Adrenal gland (tissue), 9 donors: ENCODE measurements at regions not wholly inside any gene's neighbourhood (a gene's known extent, or its start where the extent isn't known, plus 50 kb on each side); places are given as distances from the start of the nearest gene placed in this dataset.
"Not testable (repeated sequence)": the region's sequence is repeated elsewhere in the genome, so short reads cannot be mapped to it uniquely, and the experiment has no call there.

ENCODE experiments used
- DNase-seq, 7 donors: peaks; one replicate each; pipeline ENCODE4 v3.0.0-alpha.2; 2019 to 2020
- H3K27ac ChIP-seq, 5 donors: fragments of 200-600 bp; sonication (generic) in 4 of 5; 1 replicate in 3 of 5; 2 replicates in 2 of 5; pipeline versions ENCODE4 v1.5.1 to v1.8.0; 2016 to 2020; ENCODE audit warnings: mild to moderate bottlenecking in 1 of 5
- H3K27me3 ChIP-seq: fragments of 200-600 bp; 2 replicates; pipeline ENCODE4 v1.8.0; 2021
- H3K36me3 ChIP-seq, 2 donors: fragments of 200-600 bp; replicated peaks in 1 of 2; 1 replicate in 1 of 2; 2 replicates in 1 of 2; pipeline versions ENCODE4 v1.5.1 to v1.8.0; 2018 to 2022
- H3K4me1 ChIP-seq, 2 donors: fragments of 200-600 bp; replicated peaks in 1 of 2; 1 replicate in 1 of 2; 2 replicates in 1 of 2; pipeline versions ENCODE4 v1.5.1 to v1.8.0; 2018 to 2021
- H3K4me3 ChIP-seq, 4 donors: fragments of 200-600 bp; sonication (generic) in 3 of 4; one replicate each; pipeline ENCODE4 v1.5.1; 2016 to 2018
- H3K9me3 ChIP-seq, 3 donors: fragments of 200-600 bp; sonication (generic) in 1 of 3; replicated peaks in 1 of 3; 1 replicate in 2 of 3; 2 replicates in 1 of 3; pipeline versions ENCODE4 v1.5.1 to v1.8.0; 2016 to 2021
- POLR2A ChIP-seq, 2 donors: fragments of 450-650 bp; IDR thresholded peaks; one replicate each; pipeline ENCODE4 v1.6.1; 2017; ENCODE audit warnings: antibody characterized with exemption in 2 of 2, mild to moderate bottlenecking in 2 of 2, moderate library complexity in 1 of 2
- WGBS, 4 donors: extraction: QIAGEN DNeasy Blood & Tissue Kit in 2 of 4; methylation state at CpG; one replicate each; pipeline versions ENCODE4 v1.1.5 to v1.1.7; 2013 to 2017; 5-methylcytosine and 5-hydroxymethylcytosine counted together
- intact Hi-C, 2 donors: fragments of 100-400 bp; cut with DNase I; formaldehyde crosslinking; loops; one replicate each; pipeline versions ENCODE4 v1.14.1 to v1.15.0; 2022 to 2023
- TF ChIP-seq, protein P1 (sequence below), 6 experiments: fragments of 450-650 bp in 4 of 6; fragments of 200-600 bp in 2 of 6; sonication (generic) in 1 of 6; IDR thresholded peaks; 1 replicate in 5 of 6; 2 replicates in 1 of 6; pipeline versions ENCODE4 v1.5.1 to v1.8.0; 2016 to 2021; ENCODE audit warnings: antibody characterized with exemption in 6 of 6, mild to moderate bottlenecking in 2 of 6, moderate library complexity in 1 of 6
- donor health status: healthy with polysubstance abuse.
- donor health status: Bipolar disorder and iron deficiency.
- donor health status: DM: yes; HTN: yes; CAD: no.
- donor health status: DM: no; HTN: no; CAD: no.
- donor health status: DM: no; HTN: no; CAD: no.

DNA sequence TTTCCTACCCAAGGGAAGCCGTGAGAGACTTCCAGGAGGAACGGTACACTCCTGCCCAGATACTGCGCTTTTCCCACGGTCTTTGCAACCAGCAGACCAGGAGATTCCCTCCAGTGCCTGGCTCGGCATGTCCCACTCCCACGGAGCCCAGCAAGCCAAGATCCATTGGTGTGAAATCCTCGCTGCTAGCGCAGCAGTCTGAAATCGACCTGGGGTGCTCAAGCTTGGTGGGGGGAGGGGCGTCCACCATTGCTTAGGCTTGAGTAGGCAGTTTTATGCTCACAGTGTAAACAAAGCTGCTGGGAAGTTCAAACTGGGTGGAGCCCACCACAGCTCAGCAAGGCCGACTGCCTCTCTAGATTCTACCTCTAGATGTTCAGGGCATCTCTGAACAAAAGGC, 284.8 kb upstream of the FGF13 start:
- 72 to 96% (median 84%) methylated on average over 4 to 11 of the region's 11 CpGs for WGBS, 4 donors
- TF ChIP-seq POLR2A (IDR thresholded peaks at IDR 0.05): no peak
- TF ChIP-seq, protein P1, sequence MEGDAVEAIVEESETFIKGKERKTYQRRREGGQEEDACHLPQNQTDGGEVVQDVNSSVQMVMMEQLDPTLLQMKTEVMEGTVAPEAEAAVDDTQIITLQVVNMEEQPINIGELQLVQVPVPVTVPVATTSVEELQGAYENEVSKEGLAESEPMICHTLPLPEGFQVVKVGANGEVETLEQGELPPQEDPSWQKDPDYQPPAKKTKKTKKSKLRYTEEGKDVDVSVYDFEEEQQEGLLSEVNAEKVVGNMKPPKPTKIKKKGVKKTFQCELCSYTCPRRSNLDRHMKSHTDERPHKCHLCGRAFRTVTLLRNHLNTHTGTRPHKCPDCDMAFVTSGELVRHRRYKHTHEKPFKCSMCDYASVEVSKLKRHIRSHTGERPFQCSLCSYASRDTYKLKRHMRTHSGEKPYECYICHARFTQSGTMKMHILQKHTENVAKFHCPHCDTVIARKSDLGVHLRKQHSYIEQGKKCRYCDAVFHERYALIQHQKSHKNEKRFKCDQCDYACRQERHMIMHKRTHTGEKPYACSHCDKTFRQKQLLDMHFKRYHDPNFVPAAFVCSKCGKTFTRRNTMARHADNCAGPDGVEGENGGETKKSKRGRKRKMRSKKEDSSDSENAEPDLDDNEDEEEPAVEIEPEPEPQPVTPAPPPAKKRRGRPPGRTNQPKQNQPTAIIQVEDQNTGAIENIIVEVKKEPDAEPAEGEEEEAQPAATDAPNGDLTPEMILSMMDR (IDR thresholded peaks at IDR 0.05): no peak
- no peak for DNase-seq
- Histone ChIP-seq H3K27ac (no peak overlapping the region), H3K4me1 (no peaks in the 10 kb centered on the region), H3K27me3 (no peaks in the 10 kb centered on the region), H3K9me3 (no peaks in the 10 kb centered on the region), H3K36me3 (no peaks in the 10 kb centered on the region), H3K4me3 (no peak overlapping the region)
- intact Hi-C loops: no loop called here

GRCh38 chrX:138995458-138995857, 283.9 kb upstream of the FGF13 start:
- H3K9me3 ChIP-seq: no peaks in the 10 kb centered on the region
- no peak for DNase-seq
- H3K36me3 ChIP-seq: no peaks in the 10 kb centered on the region
- no peak overlapping the region for H3K4me3 ChIP-seq
- intact Hi-C loops: no loop called here
- WGBS, 4 donors: 49 to 80% (median 76%) methylated on average over 2 of the region's 2 CpGs
- H3K27ac ChIP-seq: no peak overlapping the region
- H3K4me1 ChIP-seq: no peaks in the 10 kb centered on the region
- no peaks in the 10 kb centered on the region for H3K27me3 ChIP-seq
- TF ChIP-seq, protein P1 (IDR thresholded peaks at IDR 0.05): no peak
- TF ChIP-seq POLR2A (IDR thresholded peaks at IDR 0.05): no peak

DNA sequence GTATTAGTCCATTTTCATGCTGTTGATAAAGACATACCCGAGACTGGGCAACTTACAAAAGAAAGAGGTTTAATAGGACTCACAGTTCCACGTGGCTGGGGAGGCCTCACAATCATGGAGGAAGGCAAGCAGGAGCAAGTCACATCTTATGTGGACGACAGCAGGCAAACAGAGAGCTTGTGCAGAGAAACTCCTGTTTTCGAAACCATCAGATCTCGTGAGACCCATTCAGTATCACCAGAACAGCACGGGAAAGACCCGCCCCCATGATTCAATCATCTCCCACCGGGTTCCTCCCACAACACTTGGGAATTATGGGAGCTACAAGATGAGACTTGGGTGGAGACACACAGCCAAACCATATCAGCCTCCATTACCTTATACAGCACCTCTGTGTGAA, 278.9 kb upstream of the FGF13 start:
- WGBS, 4 donors: 59 to 86% (median 72%) methylated on average over 4 to 8 of the region's 8 CpGs
- H3K27ac ChIP-seq, H3K36me3 ChIP-seq, H3K27me3 ChIP-seq, intact Hi-C loops, H3K4me1 ChIP-seq, H3K4me3 ChIP-seq, H3K9me3 ChIP-seq, DNase-seq: not testable (repeated sequence)

DNA sequence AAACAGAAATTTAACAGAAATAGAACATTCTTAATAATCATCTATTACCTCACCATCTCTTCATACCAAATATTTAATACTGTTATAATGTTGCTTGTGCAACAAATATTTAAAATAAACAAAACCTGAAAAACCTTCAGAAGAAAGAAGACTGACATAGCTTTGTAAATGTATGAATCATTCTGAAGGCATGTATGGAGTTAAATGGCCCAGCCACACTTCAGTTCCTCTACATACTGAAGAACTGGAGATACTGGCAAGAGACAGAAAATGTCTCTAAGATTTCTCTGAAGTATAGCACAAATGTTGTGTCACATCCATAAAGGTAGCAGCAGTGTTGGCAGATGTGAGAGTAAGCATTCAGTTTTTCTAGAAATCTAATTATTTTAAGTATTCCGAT, 275.3 kb upstream of the FGF13 start:
- Histone ChIP-seq H3K27me3 (no peaks in the 10 kb centered on the region), H3K4me1 (no peaks in the 10 kb centered on the region), H3K9me3 (no peaks in the 10 kb centered on the region), H3K4me3 (no peak overlapping the region), H3K36me3 (no peaks in the 10 kb centered on the region), H3K27ac (no peak overlapping the region)
- 68 to 100% (median 86%) methylated on average over 1 of the region's 1 CpG for WGBS, 4 donors
- TF ChIP-seq, protein P1 (IDR thresholded peaks at IDR 0.05): no peak
- no peak for TF ChIP-seq POLR2A (IDR thresholded peaks at IDR 0.05)
- intact Hi-C loops: no loop called here
- DNase-seq: no peak

DNA sequence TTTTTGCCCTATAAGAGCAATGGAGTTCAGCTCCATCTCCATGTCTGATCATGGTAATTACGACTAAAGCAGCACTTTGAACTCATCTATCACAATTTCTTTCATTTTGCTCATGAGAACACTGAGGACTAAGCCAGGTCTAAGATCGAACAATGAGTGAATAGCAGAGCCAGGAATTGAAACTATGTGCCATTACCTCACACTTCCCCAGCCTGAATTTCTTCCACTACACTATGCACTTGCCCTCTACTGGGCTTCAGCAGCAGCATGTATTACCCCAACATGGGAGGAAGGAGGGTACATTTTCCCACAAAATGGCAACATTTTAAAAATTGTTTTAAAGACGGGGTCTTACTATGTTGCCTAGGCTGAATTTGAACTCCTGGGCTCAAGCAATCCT, 274.7 kb upstream of the FGF13 start:
- Histone ChIP-seq H3K4me3 (no peak overlapping the region), H3K36me3 (no peaks in the 10 kb centered on the region), H3K9me3 (no peaks in the 10 kb centered on the region), H3K27me3 (no peaks in the 10 kb centered on the region), H3K27ac (no peak overlapping the region), H3K4me1 (no peaks in the 10 kb centered on the region)
- intact Hi-C loops: no loop called here
- no peak for DNase-seq
- 48 to 65% (median 57%) methylated on average over 3 of the region's 3 CpGs for WGBS, 4 donors
- no peak for TF ChIP-seq POLR2A (IDR thresholded peaks at IDR 0.05)
- TF ChIP-seq, protein P1 (IDR thresholded peaks at IDR 0.05): no peak
